Mesendoderm (in vitro differentiated cells): ENCODE measurements at regions not wholly inside any gene's neighbourhood (a gene's known extent, or its start where the extent isn't known, plus 50 kb on each side); places are given as distances from the start of the nearest gene placed in this dataset. TPM values are rescaled to one million over a fixed set of nuclear protein-coding genes. Genes with fewer than 3 reads are reported as not detected.

ENCODE experiments used
- DNase-seq: peaks from one replicate; pipeline ENCODE4 v3.0.0; 2013
- H2AK5ac ChIP-seq: 2 replicates; pipeline ENCODE4 v1.6.1; 2013; ENCODE audit warnings: low read length, inconsistent platforms
- H2BK120ac ChIP-seq: 2 replicates; pipeline ENCODE4 v1.6.1; 2013; ENCODE audit warnings: low read depth, mild to moderate bottlenecking, low read length, moderate library complexity, mixed read lengths
- H2BK15ac ChIP-seq: replicated peaks from 2 replicates; pipeline ENCODE4 v1.6.1; 2013; ENCODE audit warnings: low read depth, mild to moderate bottlenecking, moderate library complexity
- H2BK5ac ChIP-seq: 2 replicates; pipeline ENCODE4 v1.6.1; 2013; ENCODE audit warnings: low read length, inconsistent platforms
- H3K18ac ChIP-seq: 2 replicates; pipeline ENCODE4 v1.6.1; 2013; ENCODE audit warnings: mild to moderate bottlenecking, low read length, mixed read lengths
- H3K23ac ChIP-seq: one replicate; pipeline ENCODE4 v1.6.1; 2013; ENCODE audit warnings: low read length
- H3K27ac ChIP-seq: 2 replicates; pipeline ENCODE4 v1.5.1; 2013; ENCODE audit warnings: low read depth, mild to moderate bottlenecking, inconsistent platforms, low read length, moderate library complexity
- H3K27me3 ChIP-seq: 2 replicates; pipeline ENCODE4 v1.6.1; 2013; ENCODE audit warnings: low read length, control low read depth, mild to moderate bottlenecking, inconsistent platforms; ENCODE audit not compliant: insufficient read depth, poor library complexity
- H3K36me3 ChIP-seq: 2 replicates; pipeline ENCODE4 v1.6.1; 2013; ENCODE audit warnings: low read length, inconsistent platforms; ENCODE audit not compliant: control insufficient read depth, insufficient read depth
- H3K4ac ChIP-seq: one replicate; pipeline ENCODE4 v1.6.1; 2013; ENCODE audit warnings: low read depth, mild to moderate bottlenecking, low read length, moderate library complexity
- H3K4me1 ChIP-seq: 2 replicates; pipeline ENCODE4 v1.6.1; 2013; ENCODE audit warnings: low read depth, low read length, inconsistent platforms; ENCODE audit not compliant: control insufficient read depth
- H3K4me2 ChIP-seq: 2 replicates; pipeline ENCODE4 v1.6.1; 2013; ENCODE audit warnings: low read length
- H3K4me3 ChIP-seq: 2 replicates; pipeline ENCODE4 v1.5.1; 2013; ENCODE audit warnings: mild to moderate bottlenecking, low read length
- H3K56ac ChIP-seq: one replicate; pipeline ENCODE4 v1.6.1; 2013; ENCODE audit warnings: low read length
- H3K79me1 ChIP-seq: 2 replicates; pipeline ENCODE4 v1.6.1; 2013; ENCODE audit warnings: low read length, inconsistent platforms
- H3K79me2 ChIP-seq: 2 replicates; pipeline ENCODE4 v1.6.1; 2013; ENCODE audit warnings: mild to moderate bottlenecking, low read length; ENCODE audit not compliant: control insufficient read depth, insufficient read depth
- H3K9ac ChIP-seq: 2 replicates; pipeline ENCODE4 v1.6.1; 2013; ENCODE audit warnings: low read length, inconsistent platforms
- H4K5ac ChIP-seq: one replicate; pipeline ENCODE4 v1.6.1; 2013; ENCODE audit warnings: low read length
- H4K8ac ChIP-seq: one replicate; pipeline ENCODE4 v1.6.1; 2013; ENCODE audit warnings: low read depth, mild to moderate bottlenecking, control low read depth, low read length, moderate library complexity
- WGBS: extraction: QIAGEN DNeasy Blood & Tissue Kit; methylation state at CpG from one replicate; pipeline ENCODE4 v1.1.7; 2013; ENCODE audit warnings: low lambda C conversion rate, missing lambda C conversion rate; ENCODE audit not compliant: insufficient coverage; ENCODE audit errors: extremely low coverage; 5-methylcytosine and 5-hydroxymethylcytosine counted together
- small RNA-seq: library from polyadenylated mRNA; stranded (forward); fragments of <200 nt; extraction: miRNeasy Mini kit (QIAGEN cat#:217004); gene quantifications from one replicate; pipeline ENCODE3, GENCODE V24; 2013; ENCODE audit not compliant: insufficient read depth

- Histone ChIP-seq H2BK120ac (no peak overlapping the region), H3K23ac (no peak overlapping the region), H4K5ac (no peak overlapping the region), H3K18ac (no peak overlapping the region), H2BK15ac (no peak overlapping the region), H4K8ac (no peak overlapping the region), H3K4ac (no peak overlapping the region), H3K56ac (no peak overlapping the region), H2BK5ac (no peak overlapping the region), H3K4me3 (no peak overlapping the region), H3K4me1 (no peaks in the 10 kb centered on the region), H3K27me3 (no peaks in the 10 kb centered on the region), H3K79me2 (no peaks in the 10 kb centered on the region), H3K9ac (no peak overlapping the region), H2AK5ac (no peak overlapping the region), H3K4me2 (no peak overlapping the region), H3K36me3 (no peaks in the 10 kb centered on the region), H3K79me1 (no peaks in the 10 kb centered on the region), H3K27ac (no peak overlapping the region)
- no peak for DNase-seq
- no CpG with 5 or more reads among the region's 8 CpGs for WGBS
These were observed 51.3 kb upstream of the RUNX1 start for GRCh38 chr21:35100349-35100811.

GRCh38 chr21:35099310-35099709, 50.2 kb upstream of the RUNX1 start:
- H3K4me3 ChIP-seq = no peak overlapping the region
- H3K4me1 ChIP-seq = no peaks in the 10 kb centered on the region
- no peak overlapping the region for H3K9ac ChIP-seq
- H3K27me3 ChIP-seq = no peaks in the 10 kb centered on the region
- no peaks in the 10 kb centered on the region for H3K79me1 ChIP-seq
- no peak overlapping the region for H4K5ac ChIP-seq
- no CpG with 5 or more reads among the region's 1 CpG for WGBS
- H3K18ac ChIP-seq = no peak overlapping the region
- no peak overlapping the region for H2BK120ac ChIP-seq
- no peak overlapping the region for H3K23ac ChIP-seq
- no peak overlapping the region for H2BK5ac ChIP-seq
- no peak overlapping the region for H4K8ac ChIP-seq
- no peaks in the 10 kb centered on the region for H3K36me3 ChIP-seq
- no peak overlapping the region for H2AK5ac ChIP-seq
- no peak overlapping the region for H2BK15ac ChIP-seq
- no peak overlapping the region for H3K27ac ChIP-seq
- no peaks in the 10 kb centered on the region for H3K79me2 ChIP-seq
- DNase-seq = no peak
- no peak overlapping the region for H3K56ac ChIP-seq
- H3K4me2 ChIP-seq = no peak overlapping the region
- H3K4ac ChIP-seq = no peak overlapping the region

Small RNAs in the stretch of these regions (small RNA-seq; reads per million reads assigned to genes)
- gene EZH2P1 = not detected
- gene MIR802 = not detected
